ENCODE measurements at regions not wholly inside any gene's neighbourhood (a gene's known extent, or its start where the extent isn't known, plus 50 kb on each side); places are given as distances from the start of the nearest gene placed in this dataset.

DNA sequence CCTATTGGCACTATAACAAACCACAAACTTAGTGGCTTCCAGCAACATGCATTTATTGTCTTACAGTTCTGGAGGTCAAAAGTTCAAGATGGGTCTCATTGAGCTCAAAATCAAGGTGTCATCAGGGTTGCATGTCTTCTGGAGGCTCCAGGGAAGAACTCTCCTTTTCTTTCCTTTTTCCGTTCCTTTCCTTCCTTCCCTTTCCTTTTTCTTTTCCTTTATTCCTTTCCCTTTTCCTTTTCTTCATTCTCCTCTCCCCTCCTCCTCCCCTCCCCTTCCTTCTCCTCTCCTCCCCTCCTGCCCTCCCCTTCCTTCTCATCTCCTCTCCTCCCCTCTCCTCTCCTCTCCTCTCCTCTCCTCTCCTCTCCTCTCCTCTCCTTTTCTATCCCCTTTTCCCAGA, 460.2 kb upstream of the CDH4 start:
- Histone ChIP-seq H3K36me3 (ENCODE audit: control insufficient read depth in 2 of 4, insufficient read depth in 4 of 4, low read length in 3 of 4) (no peaks in the 10 kb centered on the region), H3K79me1 (ENCODE audit: low read depth, low read length) (no peaks in the 10 kb centered on the region), H3K27ac (ENCODE audit: low read depth, low read length) (no peak overlapping the region), H4K8ac (ENCODE audit: extremely low read depth, insufficient read depth, low read length) (no peak overlapping the region), H3K9ac (replicated peaks in 1 of 4; ENCODE audit: extremely low read depth in 1 of 4, low read depth in 3 of 4, low read length in 3 of 4) (no peak overlapping the region), H4K91ac (replicated peaks; ENCODE audit: insufficient read length, low read length) (no peak overlapping the region), H3K4ac (replicated peaks; ENCODE audit: insufficient read length, low read depth, low read length) (no peak overlapping the region), H3K23me2 (ENCODE audit: low read depth, low read length) (no peaks in the 10 kb centered on the region; the same call in 1 of the 2 replicates), H3K4me3 (ENCODE audit: extremely low read depth in 1 of 4, insufficient read depth in 2 of 4, low read depth in 3 of 4, low read length in 4 of 4) (no peak overlapping the region), H3K4me1 (replicated peaks in 1 of 4; ENCODE audit: control insufficient read depth in 3 of 4, insufficient read depth in 4 of 4, low read length in 3 of 4) (peaks cover 0 to 7% (median 2%) of the 10 kb centered on the region in 4 experiments; a peak in 4 of 7 replicates), H3K56ac (replicated peaks; ENCODE audit: insufficient read length, low read depth, low read length) (no peak overlapping the region), H2AK5ac (ENCODE audit: low read depth, low read length) (no peak overlapping the region), H2BK5ac (ENCODE audit: low read depth, low read length) (no peak overlapping the region), H2BK12ac (ENCODE audit: low read depth, low read length) (no peak overlapping the region), H3K9me3 (ENCODE audit: insufficient read depth in 2 of 2, low read depth in 1 of 2, low read length in 1 of 2) (no peaks in the 10 kb centered on the region), H2BK15ac (ENCODE audit: low read length) (no peak overlapping the region), H3K79me2 (ENCODE audit: control insufficient read depth in 1 of 2, insufficient read depth in 2 of 2, low read length in 2 of 2) (no peaks in the 10 kb centered on the region), H3K27me3 (replicated peaks in 1 of 4; ENCODE audit: control insufficient read depth in 3 of 4, extremely low read depth in 1 of 4, insufficient read depth in 3 of 4, low read length in 3 of 4) (no peaks in the 10 kb centered on the region; a peak in 2 of 7 replicates), H4K5ac (ENCODE audit: insufficient read length, low read depth, low read length) (no peak overlapping the region), H4K20me1 (replicated peaks in 1 of 2; ENCODE audit: control insufficient read depth in 1 of 2, insufficient read depth in 2 of 2, low read length in 2 of 2) (no peaks in the 10 kb centered on the region), H2BK120ac (replicated peaks; ENCODE audit: low read depth, low read length) (no peak overlapping the region), H3K4me2 (ENCODE audit: insufficient read depth in 1 of 2, low read depth in 2 of 2, low read length in 2 of 2) (no peak overlapping the region), H3K23ac (ENCODE audit: insufficient read length) (no peak overlapping the region), H2BK20ac (ENCODE audit: low read length) (no peak overlapping the region), H3K18ac (ENCODE audit: extremely low read depth, low read length) (no peak overlapping the region), H2AFZ (ENCODE audit: low read length) (no peak overlapping the region), H3K14ac (ENCODE audit: insufficient read length) (no peak overlapping the region)
- 89% methylated on average over 1 of the region's 1 CpG; no CpG with 5 or more reads in 1 of the 2 experiments for WGBS, 2 experiments (ENCODE audit: extremely low coverage in 1 of 2, insufficient coverage in 1 of 2, insufficient read length in 1 of 2, insufficient replicate concordance in 2 of 2, low coverage in 1 of 2, low lambda C conversion rate in 2 of 2, missing lambda C conversion rate in 1 of 2)
- FAIRE-seq (no peak), DNase-seq (ENCODE audit: low read depth in 1 of 2, low spot score in 2 of 2) (no peak)
- no peak for TF ChIP-seq SP4 (IDR thresholded peaks at IDR 0.05; ENCODE audit: low read length)
- TF ChIP-seq ZNF274 (IDR thresholded peaks at IDR 0.05; ENCODE audit: borderline replicate concordance, extremely low read depth, low read length): no peak
- no peak for TF ChIP-seq CREB1 (IDR thresholded peaks at IDR 0.05)
- TF ChIP-seq CEBPB (IDR thresholded peaks at IDR 0.05; ENCODE audit: low read depth, low read length): no peak
- TF ChIP-seq MAFK (IDR thresholded peaks at IDR 0.05; ENCODE audit: low read depth, low read length): no peak
- TF ChIP-seq TAF1 (IDR thresholded peaks at IDR 0.05; ENCODE audit: low read depth, low read length): no peak
- TF ChIP-seq, protein P1, sequence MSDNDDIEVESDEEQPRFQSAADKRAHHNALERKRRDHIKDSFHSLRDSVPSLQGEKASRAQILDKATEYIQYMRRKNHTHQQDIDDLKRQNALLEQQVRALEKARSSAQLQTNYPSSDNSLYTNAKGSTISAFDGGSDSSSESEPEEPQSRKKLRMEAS (IDR thresholded peaks at IDR 0.05): no peak
- no peak for TF ChIP-seq CHD1 (IDR thresholded peaks at IDR 0.05; ENCODE audit: low read depth, low read length)
- no peak for TF ChIP-seq JUND (IDR thresholded peaks at IDR 0.05; ENCODE audit: low read length)
- TF ChIP-seq EGR1 (IDR thresholded peaks at IDR 0.05; ENCODE audit: borderline replicate concordance, low read depth, low read length): no peak
- TF ChIP-seq BRCA1 (IDR thresholded peaks at IDR 0.05; ENCODE audit: low read depth, low read length): no peak
- no peak for TF ChIP-seq TBP (IDR thresholded peaks at IDR 0.05; ENCODE audit: low read depth, low read length)
- TF ChIP-seq, protein P2, sequence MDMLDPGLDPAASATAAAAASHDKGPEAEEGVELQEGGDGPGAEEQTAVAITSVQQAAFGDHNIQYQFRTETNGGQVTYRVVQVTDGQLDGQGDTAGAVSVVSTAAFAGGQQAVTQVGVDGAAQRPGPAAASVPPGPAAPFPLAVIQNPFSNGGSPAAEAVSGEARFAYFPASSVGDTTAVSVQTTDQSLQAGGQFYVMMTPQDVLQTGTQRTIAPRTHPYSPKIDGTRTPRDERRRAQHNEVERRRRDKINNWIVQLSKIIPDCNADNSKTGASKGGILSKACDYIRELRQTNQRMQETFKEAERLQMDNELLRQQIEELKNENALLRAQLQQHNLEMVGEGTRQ (IDR thresholded peaks at IDR 0.05; ENCODE audit: low read length): no peak
- TF ChIP-seq SIN3A (conservative IDR thresholded peaks at IDR 0.05 in 1 of 2, IDR thresholded peaks at IDR 0.05 in 1 of 2; ENCODE audit: low read depth in 1 of 2, low read length in 2 of 2): no peak
- ChIA-PET CTCF (ENCODE audit: partially characterized antibody) (no interaction called here), POLR2A (ENCODE audit: partially characterized antibody) (no interaction called here)

Data from H1 (cell line).